ENCODE measurements at regions not wholly inside any gene's neighbourhood (a gene's known extent, or its start where the extent isn't known, plus 50 kb on each side); places are given as distances from the start of the nearest gene placed in this dataset.
"Not testable (repeated sequence)": the region's sequence is repeated elsewhere in the genome, so short reads cannot be mapped to it uniquely, and the experiment has no call there.

- no peak for DNase-seq
- no peak for ATAC-seq
- intact Hi-C loops (cut with micrococcal nuclease) = no loop called here
These were observed 642.9 kb downstream of the ZEB2 start for GRCh38 chr2:143877056-143877455.

GRCh38 chr2:143875295-143876233 is 644.4 kb downstream of the ZEB2 start:
- ATAC-seq = no peak
- DNase-seq = no peak
- intact Hi-C loops (cut with micrococcal nuclease) = no loop called here

GRCh38 chr2:143873886-143874285 is 646.0 kb downstream of the ZEB2 start:
- ATAC-seq = no peak
- intact Hi-C loops (cut with micrococcal nuclease) = no loop called here
- DNase-seq = no peak

GRCh38 chr2:143870696-143871095 is 649.2 kb downstream of the ZEB2 start:
- ATAC-seq (no peak), DNase-seq (no peak)
- intact Hi-C loops (cut with micrococcal nuclease) = no loop called here

GRCh38 chr2:143856978-143857377 is 662.9 kb downstream of the ZEB2 start:
- DNase-seq (no peak), ATAC-seq (no peak)
- intact Hi-C loops (cut with micrococcal nuclease) = no loop called here

- intact Hi-C loops (cut with micrococcal nuclease) = no loop called here
- DNase-seq (no peak), ATAC-seq (no peak)
These were observed 667.2 kb downstream of the ZEB2 start for GRCh38 chr2:143852759-143853158.

GRCh38 chr2:143850084-143850483 is 669.8 kb downstream of the ZEB2 start:
- intact Hi-C loops (cut with micrococcal nuclease) = no loop called here
- DNase-seq (no peak), ATAC-seq (no peak)

- intact Hi-C loops (cut with micrococcal nuclease) = no loop called here
- ATAC-seq (peak; percentile 42), DNase-seq (no peak)
These were observed 672.7 kb downstream of the ZEB2 start for GRCh38 chr2:143847257-143847656.

- ATAC-seq = no peak
- intact Hi-C loops (cut with micrococcal nuclease) = no loop called here
- DNase-seq = no peak
These were observed 674.9 kb downstream of the ZEB2 start for GRCh38 chr2:143844986-143845385.

- intact Hi-C loops (cut with micrococcal nuclease) = no loop called here
- no peak for ATAC-seq
- DNase-seq = no peak
These were observed 676.2 kb downstream of the ZEB2 start for GRCh38 chr2:143843686-143844085.

- DNase-seq = no peak
- intact Hi-C loops (cut with micrococcal nuclease) = no loop called here
- ATAC-seq = no peak
These were observed 677.1 kb downstream of the ZEB2 start for GRCh38 chr2:143842836-143843235.

GRCh38 chr2:143841935-143842334 is 678.0 kb downstream of the ZEB2 start:
- DNase-seq (no peak), ATAC-seq (no peak)
- intact Hi-C loops (cut with micrococcal nuclease) = no loop called here

GRCh38 chr2:143840601-143841000 is 679.3 kb downstream of the ZEB2 start:
- intact Hi-C loops (cut with micrococcal nuclease) = no loop called here
- ATAC-seq (no peak), DNase-seq (no peak)

- DNase-seq (no peak), ATAC-seq (no peak)
- intact Hi-C loops (cut with micrococcal nuclease) = no loop called here
These were observed 679.7 kb downstream of the ZEB2 start for GRCh38 chr2:143840194-143840593.

- no peak for ATAC-seq
- intact Hi-C loops (cut with micrococcal nuclease) = no loop called here
- no peak for DNase-seq
These were observed 680.5 kb downstream of the ZEB2 start for GRCh38 chr2:143839456-143839855.

- not testable (repeated sequence) for DNase-seq, ATAC-seq
These were observed 682.9 kb downstream of the ZEB2 start for GRCh38 chr2:143837055-143837454.

GRCh38 chr2:143835481-143835880 is 684.4 kb downstream of the ZEB2 start:
- DNase-seq (no peak), ATAC-seq (no peak)
- intact Hi-C loops (cut with micrococcal nuclease) = no loop called here

More at GRCh38 chr2:143837055-143837454, 682.9 kb downstream of the ZEB2 start:
- intact Hi-C loops (cut with micrococcal nuclease) = not testable (repeated sequence)

- DNase-seq (no peak), ATAC-seq (no peak)
- intact Hi-C loops (cut with micrococcal nuclease) = no loop called here
These were observed 686.8 kb downstream of the ZEB2 start for GRCh38 chr2:143833015-143833660.

GRCh38 chr2:143830476-143830875 is 689.4 kb downstream of the ZEB2 start:
- ATAC-seq (no peak), DNase-seq (no peak)
- intact Hi-C loops (cut with micrococcal nuclease) = no loop called here

GRCh38 chr2:143828763-143829537 is 691.0 kb downstream of the ZEB2 start:
- no peak for ATAC-seq
- DNase-seq = no peak
- intact Hi-C loops (cut with micrococcal nuclease) = no loop called here
